ENCODE measurements at regions not wholly inside any gene's neighbourhood (a gene's known extent, or its start where the extent isn't known, plus 50 kb on each side); places are given as distances from the start of the nearest gene placed in this dataset.
A peak's percentile ranks its signal among the peaks of the same experiment; 100 is the strongest.

DNA sequence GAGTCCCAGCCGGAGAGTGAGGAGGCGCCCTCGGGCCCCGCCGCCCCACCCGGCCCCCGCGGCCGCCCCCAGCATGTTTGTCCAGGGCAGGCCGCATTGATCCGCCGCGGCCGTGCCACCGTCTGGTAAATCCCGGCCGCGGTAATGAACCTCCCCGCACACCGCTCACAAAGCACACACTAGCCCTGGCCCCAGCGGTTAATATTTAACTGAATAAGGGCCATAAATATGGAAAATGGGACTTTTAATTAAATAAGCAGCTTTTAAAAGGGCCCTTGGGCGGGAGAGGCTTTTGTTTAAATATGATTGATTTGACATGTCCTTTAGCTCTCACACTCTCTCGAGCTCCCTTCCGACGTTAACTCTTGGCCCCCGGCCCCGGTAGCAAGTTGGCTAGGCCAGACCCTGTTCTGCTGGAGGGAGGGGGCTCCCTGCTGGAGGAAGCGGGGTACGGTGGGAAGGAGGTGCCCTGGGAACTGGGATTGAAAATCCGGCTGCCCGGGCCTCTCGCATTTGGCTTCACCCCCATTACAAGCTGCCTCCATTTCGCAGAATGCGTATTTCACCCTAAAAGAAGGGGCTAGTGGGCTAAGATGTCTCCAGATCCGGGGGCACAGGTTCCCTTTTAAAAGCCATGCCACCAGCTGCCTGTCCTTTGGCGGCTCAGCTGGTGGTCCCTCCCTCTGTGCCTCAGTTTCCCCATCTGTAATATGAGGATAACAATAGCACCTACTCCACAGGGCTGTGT lies 199.8 kb downstream of the RBM19 start:
- DNase-seq: no peak

DNA sequence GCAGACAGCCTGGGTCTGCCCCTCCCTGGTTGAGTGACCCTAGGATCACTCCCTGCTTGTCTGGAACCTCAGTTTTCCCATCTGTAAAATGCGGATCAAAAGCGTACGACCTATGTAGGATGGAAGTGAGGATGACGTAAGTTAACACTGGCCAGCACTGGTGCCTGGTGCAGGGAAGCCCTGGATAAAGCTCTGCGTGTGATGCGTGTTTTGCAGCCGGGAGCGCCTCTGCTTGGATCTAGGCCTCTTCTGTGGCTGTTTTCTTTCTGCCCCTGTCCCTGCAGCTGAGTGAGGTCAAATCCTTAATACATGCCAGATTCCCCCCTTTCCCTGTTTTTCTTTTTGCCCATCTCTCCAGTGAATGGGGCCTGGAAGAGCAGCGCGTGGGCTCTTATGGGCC lies 201.5 kb downstream of the RBM19 start:
- DNase-seq: no peak

DNA sequence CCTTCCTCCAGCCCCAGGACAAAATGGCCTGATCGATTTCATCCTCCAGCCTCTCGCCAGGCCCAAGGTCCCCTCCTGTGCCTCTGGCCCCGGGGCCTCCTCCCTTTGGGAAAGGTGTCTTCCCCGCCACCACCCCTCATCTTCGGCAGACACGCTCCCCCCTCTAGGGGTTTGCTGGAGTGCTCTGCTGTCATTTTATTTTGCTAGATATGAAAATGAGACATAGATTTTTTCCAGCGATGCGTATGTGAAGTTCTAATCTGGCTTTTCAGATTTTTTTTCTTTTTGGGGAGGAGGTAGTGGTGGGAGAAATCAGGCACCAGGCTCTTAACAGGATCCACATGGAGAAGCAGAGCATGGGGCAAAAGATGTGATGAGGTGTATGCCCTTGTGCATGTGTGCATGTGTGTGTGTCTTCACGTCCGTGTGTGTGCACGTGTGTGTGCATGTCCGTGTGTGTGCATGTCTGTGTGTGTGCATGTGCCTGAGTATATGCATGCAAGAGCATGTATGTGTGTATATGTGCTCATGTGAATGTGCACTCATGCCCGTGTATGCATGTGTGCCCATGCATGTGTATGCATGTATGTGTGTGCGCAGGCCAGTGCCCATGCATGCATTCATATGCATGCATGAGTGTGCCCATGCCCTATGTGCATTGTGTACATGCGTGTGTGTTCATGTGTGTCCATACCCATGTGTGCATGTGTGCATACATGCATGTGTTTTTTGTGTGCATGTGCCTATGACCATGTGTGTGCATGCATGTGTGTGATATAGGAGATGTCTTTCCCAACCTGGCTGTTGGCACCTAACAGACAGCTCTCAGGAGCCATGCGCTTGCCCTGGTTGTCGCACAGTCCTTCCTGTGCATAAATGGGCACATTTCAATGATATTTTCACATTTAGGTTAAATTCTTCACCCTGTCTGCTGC lies 203.0 kb downstream of the RBM19 start:
- DNase-seq: no peak

DNA sequence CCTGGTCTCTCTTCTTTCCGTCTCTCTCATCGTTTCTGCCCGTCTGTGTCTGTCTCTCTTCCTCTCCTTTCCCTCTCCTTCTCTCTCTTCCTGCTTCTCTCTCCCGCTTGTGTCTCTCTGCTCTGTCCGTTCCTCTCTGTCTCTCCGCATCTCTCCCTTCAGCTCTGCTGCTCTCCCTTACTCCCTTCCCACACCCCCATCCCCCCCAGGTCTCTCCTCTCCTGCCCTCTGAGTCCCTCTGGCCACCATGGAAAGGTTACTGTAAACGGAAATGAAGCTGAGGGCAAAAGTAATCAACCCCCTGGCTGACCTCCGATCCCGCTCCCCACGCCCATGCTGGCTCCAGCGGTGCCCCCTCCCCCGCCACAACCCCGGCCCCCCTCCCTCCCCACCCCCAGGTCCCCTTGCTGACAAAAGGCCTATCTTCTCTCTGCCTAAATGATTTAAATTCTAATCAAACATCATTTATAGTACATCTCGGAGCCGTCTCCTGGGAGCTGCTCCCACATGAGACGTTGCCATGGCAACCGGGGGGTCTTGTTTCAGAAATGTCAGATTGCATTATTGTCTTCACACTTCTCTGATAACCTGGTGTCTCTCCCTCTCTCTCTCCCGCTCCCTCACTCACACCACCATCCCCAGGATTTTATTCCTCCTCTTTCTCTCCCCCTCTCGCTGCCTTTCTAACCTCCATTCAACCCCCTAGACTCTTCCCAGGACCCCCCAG lies 203.8 kb downstream of the RBM19 start:
- DNase-seq: no peak

DNA sequence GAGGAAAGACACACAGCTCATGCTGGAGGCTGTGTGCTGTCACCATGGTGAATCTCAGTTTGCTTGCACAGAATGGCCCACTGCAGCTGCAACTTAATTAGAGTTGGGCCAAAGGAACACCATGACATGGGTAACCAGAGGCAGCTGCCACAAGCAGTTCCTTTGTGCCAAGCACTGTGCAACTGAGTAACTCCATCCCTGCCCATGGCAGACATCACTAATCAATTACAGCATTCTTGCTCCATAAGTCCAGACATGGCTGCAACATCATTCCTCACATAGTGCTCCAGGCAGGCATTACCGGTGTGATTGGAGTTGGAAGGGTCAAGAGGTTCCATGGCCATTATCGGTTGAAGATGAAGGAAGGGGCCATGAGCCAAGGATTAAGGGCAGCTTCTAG lies 207.0 kb downstream of the RBM19 start:
- DNase-seq: no peak

DNA sequence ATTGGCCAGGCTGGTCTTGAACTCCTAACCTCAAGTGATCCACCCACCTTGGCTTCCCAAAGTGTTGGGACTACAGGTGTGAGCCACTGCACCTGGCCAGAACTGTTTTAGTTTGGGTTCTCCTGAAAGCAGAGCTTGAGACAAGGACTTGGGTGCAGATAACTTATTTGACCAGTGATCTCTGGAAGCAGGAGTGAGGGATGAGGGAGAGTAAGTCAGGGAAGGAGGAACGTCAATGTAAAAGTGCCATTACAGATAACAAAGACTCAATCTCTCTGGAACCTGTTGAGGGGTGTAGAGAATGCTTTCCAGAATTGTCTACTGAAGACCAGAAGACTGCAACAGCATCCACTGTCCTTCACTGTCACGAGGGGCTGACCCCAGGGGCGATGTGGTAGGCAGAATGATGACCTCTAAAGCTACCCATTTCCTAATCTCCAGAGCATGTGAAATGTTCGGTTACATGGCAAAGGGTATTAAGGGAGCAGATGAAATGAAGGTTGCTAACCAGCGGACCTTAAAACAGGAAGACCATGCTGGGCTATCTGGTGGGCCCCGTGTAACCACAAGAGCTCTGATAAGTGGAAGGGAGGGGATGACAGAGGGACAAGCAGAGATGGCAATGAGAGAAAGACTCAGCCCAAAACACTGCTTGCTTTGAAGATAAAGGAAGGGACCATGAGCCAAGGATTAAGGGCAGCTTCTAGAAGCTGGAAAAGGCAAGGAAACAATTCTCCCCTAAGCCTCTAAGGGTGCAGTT lies 207.8 kb downstream of the RBM19 start:
- DNase-seq: no peak

DNA sequence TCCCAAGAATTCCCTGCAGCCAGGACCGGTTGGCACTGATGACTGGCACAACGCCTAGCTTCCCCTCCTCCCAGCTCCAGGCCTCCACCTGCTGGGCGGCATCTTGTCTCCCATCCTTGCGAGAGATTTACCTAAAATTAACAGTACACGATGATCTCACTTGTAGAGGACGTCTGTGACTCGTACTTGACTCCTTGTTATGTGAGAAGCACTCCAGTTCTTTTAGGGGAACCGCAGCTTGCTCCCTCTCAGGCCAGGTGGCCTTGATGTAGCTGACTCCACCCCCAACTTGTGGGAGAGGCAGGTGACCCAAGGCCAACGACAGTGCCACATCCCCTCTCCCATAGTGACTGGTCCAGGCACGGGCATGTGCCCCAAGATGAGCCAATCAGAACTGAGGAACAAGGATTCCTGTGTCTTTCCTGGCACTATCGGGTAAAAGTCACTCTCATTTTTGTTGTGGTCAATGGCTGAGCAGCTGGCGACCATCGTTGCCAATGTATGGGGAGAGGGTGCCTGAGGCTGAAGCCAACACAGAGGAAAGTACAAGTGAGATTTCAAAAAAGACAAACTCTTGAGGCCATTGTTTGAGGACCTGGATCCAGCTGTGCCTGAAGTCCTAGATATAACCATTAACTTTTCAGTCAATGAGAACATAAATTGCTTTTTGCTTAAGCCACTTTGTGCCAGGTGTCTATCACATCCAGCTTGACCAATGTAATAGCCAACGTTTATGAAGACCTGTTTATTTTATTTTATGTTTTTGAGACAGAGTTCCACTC lies 208.7 kb downstream of the RBM19 start:
- peak in 1 of 2 experiments; percentile 14 for DNase-seq

DNA sequence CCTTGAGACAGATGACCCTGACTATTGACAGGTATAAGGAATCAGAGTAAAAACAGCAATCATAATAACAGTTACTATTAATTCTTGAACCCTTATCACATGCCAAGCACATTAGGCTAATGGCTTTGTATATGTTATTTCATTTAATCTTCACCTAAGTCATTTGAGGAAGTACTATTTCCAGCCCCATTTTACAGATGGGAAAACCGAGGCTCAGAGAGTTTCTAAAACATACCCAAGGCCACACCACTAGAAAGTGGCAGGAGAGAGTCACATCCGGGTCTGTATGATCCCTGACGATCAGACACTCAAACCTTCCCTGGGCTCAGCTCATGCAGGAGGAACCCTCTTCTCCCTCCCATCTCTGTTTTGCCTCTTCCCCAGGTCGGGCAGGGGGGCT lies 209.5 kb downstream of the RBM19 start:
- DNase-seq: no peak

DNA sequence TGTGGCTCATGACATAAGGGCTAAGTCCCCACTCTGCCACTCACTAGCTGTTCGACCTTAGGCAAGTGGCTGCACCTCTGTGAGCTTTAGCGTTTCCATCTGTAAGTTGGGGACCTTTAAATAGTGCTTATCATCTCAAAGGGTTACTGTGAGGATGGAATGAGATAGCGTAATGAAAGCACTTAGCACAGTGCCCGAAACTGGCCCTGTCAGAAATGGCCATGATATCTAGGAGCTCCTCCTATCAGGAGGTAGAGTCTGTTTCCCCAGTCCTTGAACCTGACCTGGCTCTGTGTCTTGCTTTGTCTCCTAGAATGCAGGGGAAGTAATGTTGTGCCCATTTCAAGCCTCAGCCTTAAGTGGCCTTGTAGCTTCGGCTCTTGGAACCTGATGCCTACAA lies 211.0 kb downstream of the RBM19 start:
- DNase-seq: no peak

DNA sequence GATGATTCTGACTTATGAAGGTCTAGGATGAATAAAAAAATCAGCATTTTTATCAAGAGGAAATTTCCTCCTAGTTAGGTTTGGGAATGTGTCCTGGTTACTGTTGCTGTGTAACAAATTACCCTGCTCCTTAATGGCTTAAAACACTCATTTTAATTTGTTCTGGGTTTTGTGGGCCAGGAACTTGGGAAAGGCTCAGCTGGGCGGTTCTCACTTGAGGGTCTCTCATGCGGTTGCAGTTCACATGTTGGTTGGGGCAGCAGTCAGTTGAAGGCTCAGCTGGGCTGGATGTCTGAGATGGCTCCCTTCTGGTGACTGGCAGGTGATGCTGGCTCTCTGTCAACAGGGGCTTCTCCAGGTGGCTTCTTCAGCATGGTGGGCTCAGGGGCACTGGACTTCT lies 214.6 kb downstream of the RBM19 start:
- no peak for DNase-seq

DNA sequence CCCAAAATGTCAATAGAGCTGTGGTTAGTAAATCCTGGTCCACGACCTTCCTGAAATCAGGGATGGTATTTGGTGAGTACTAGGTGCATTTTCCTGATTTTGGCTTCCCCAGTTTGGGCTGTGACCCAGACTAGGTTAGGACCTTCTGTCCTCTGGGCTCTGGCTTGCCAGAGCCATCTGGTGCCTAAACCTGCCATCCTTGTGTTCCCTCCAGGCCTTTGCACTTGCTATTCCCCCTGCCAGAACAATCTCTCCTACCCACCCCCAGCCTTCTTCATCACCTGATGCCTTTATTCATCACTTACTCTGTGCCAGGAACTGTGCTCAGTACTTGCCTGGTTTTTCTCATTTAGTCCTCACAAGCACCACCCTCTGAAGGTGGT lies 216.7 kb downstream of the RBM19 start:
- DNase-seq: no peak

DNA sequence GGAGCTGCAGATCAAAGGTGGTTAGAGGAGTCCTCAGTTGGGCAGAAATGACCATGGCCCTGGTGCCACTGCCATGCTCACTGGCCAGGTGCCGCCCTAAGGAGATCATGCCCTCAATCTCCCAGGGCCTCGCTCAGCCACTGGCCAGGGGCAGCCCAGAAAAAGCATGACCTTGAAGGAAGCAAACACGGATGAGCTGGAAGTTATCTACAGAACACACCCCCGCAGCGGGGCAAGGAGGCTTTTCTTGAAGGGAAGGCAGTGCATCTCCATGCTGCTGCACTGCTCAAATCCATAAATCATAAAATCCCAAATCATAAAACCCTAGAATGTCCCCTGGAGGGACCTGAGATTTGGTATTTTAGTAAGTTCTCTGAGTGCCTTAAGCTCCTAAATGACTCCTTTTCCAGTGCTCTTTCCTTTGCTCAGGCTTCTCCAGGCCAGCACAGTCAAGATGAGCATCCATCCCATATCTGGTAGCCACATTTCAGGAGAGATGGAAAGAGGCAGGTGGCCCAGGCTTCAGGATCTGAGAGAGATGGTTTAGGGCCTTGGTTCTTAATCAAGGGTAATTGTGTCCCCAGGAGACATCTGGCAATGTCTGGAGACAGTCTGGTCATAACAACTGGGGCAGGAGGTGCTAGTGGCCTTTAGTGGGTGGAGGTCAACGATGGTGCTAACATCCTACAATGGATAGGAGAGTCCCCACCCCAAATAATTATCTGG lies 217.3 kb downstream of the RBM19 start:
- DNase-seq: no peak

DNA sequence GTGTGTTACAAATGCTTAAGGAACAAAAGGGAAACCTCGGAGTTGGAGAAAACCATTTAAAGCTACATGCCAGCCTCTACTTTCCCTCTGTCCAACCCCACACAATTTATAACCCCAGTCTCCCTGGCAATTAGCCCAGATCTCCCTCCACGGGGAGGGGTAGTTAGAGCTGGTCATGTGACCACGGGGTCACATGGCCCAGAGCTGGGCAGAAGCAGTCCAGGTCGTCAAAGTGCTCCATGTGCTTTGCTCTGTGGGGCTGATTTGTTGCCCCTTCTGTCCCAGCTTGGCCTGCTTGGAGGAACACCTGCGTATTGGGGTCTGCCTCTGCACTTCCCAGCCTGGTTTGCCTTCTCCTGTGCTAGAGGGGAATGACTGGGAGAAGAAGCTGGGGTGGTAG lies 219.1 kb downstream of the RBM19 start:
- peak in 1 of 2 experiments; percentile 44 for DNase-seq

DNA sequence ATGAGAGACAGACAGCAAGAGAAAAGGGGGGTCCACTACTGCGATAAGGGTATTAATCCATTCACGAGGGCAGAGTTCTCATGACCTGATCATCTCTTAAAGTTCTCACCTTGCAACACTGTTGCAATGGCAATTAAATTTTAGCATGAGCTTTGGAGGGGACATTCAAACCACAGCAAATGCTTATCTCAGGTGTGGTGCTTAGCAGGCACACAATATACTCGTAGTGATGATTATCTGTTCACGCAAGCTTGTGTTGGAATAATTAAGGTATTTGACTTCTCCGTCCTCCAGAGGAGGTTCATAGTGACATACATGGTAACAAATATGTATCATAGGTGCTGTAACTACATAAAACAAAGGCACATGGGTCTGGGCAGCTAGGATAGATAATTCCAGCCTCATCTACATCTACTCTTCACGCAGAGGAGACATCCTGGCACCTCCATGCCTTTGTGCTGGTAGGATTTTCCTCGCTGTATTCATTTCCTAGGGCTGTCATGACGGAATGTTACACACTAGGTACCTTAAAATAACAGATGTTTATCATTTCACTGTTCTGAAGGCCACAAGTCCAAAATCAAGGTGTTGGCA lies 221.2 kb downstream of the RBM19 start:
- DNase-seq: no peak

DNA sequence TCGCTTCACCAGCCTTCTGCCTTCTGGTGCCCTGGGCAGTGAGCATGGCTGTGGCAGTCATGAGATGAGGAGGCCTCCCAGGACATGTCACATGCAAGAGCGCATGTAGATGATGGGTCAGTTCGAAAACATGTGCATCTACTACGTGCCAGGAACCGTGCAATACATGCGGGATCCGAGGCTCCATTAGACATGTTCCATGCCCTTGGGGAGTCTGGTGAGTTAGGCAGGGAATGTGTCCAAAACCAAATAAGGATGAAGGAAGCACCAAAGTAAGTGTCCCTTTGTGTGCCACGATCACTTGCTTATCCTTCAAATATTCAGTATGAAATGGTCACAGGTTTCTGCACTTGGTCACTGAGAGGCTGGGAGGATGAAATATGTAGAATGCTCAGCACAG lies 223.3 kb downstream of the RBM19 start:
- DNase-seq: no peak

DNA sequence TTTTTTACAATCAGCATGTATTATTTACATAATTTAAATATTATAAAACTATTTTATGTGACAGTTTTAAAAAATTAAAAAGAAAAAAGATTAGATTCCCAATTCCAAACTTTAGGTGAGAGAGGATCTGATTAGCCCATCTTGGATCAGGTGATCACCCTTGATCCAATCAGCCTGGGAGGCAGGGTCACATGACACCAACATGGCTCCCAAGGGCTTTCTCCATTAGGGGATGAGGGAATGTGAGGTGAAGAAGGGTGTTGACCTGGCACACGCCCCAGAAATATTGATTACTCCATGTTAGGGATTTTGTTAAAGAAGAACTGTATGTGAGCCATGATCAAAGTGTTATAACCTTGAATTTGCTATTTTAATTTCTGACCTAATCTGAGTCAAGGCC lies 225.4 kb downstream of the RBM19 start:
- DNase-seq: no peak

DNA sequence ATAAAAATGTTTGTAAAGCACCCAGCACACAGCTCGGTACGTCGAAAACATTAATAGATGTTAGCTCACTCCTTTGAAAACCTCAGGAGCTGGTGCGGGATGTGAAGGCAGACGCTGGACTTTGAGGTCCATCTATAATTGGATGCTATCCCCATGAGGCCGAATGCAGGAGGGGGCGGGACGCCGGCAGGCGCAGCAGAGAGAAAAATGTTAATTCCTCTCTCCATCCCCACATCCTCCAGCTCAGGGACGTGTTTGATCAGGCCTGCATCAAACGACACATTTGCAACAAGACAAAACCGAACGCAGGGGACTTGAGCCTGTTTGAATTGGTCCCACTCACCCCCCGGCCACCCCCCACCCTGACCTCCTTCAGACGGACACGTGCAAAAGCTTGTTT lies 231.0 kb downstream of the RBM19 start:
- no peak for DNase-seq

DNA sequence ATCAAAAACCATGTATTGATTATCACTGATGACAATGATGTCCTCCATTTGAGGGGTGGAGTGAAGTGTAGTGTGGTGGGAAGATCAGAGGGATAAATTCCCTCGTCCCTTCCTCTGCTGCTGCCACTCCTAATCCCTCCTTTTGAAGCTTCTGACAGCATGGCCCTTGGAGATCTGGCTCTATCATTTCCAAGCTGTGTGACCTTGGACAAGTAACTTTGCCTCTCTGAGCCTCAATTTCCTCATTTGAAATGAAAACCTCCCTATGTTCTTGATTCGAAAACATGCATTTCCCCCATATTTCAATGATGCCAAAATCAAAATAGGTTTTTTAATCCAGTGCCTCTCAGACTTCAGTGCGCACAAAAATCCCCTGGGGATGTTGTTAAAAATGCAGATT lies 231.6 kb downstream of the RBM19 start:
- no peak for DNase-seq

DNA sequence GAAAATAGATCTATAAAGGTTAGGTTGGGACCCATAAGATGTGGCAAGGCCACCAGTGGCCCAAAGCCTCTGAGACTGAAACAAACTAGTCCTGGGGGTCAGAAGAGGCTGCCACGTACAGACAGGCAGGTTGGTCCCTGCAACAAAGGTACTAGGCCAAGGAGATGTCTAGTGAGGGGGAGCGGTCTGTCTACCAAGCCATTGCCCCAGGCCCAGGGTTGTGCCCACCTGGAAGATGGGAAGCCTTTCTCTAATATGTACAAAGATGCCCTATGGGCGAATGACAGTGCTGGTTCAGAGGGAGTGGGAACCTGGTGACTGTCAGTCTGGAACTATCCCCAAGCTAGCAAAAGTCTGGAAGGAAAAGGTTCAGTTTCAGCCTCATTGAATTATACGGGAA lies 233.2 kb downstream of the RBM19 start:
- DNase-seq: no peak

DNA sequence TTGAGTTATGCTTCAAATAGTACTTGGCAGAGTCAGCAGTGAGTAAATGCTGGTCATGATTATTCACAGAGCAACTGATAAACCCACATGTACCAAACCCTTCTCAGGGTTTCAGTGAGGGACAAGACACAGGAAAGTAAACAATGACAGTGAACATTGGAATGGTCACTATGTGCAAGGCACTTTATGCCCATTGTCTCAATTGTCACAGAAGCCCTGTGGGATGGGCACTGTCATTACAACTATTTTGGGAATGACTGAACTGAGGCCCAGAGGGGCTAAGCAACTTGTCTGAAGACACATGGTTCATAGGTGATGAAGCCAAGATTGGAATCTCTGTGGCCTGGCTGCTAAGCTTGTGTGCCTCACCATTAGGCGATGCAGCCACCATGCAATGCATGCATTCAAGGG lies 238.5 kb downstream of the RBM19 start:
- DNase-seq: no peak

DNA sequence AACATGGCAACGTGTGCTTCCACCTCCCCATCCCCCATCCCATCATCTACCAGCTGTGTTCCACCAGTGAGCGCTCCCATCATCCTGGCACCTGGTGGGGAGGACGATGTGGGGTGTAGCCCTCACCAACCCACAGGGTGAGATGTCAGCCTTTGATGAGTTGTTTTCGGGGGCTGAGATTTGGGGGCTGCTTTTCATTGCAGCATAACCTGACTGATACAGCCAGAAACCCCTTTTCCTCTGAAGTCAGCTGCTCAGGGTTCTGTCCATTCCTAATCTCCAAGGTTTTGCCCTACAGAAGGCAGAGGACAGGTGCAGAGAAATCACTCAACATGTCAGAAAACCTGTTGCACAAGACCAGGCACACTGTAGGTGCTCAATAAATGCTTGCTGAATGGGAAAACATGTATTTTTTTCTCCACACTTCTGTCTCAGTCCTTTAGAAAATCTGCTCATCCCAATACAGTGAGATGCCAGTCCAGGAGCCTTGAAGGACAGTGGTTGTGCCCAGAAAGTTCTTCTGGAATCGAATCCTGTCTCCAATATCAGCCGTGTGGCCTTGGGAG lies 239.8 kb downstream of the RBM19 start:
- DNase-seq: no peak
